ENCODE measurements at regions not wholly inside any gene's neighbourhood (a gene's known extent, or its start where the extent isn't known, plus 50 kb on each side); places are given as distances from the start of the nearest gene placed in this dataset.

GRCh38 chr17:72462814-72463213 is 342.0 kb downstream of the SOX9 start:
- no peak for TF ChIP-seq CTCF (IDR thresholded peaks at IDR 0.05)
- TF ChIP-seq POLR2A (IDR thresholded peaks at IDR 0.05) = no peak

All from Peyer's patch (tissue), 4 donors.